HepG2 (cell line): ENCODE measurements at regions not wholly inside any gene's neighbourhood (a gene's known extent, or its start where the extent isn't known, plus 50 kb on each side); places are given as distances from the start of the nearest gene placed in this dataset.

Experiments used
- ATAC-seq: fragments of 200-7000 bp; cut with Tn5 transposase; 3 replicates; pipeline ENCODE4 v1.9.1; 2020; ENCODE audit warnings: mild to moderate bottlenecking, moderate library complexity
- BruUV-seq: library from RNA; stranded (reverse); fragments of 400-500 nt; replicated peaks from 2 replicates; lab custom pipeline; 2021; lab: Mats Ljungman, UMichigan
- CTCF ChIA-PET: fragments of 300-600 bp; formaldehyde crosslinking; extraction: SDS; loops from one replicate; lab custom pipeline; 2021; ENCODE audit warnings: low total read pairs, inconsistent platforms, low intra/inter-chr PET ratio; lab: Yijun Ruan, JAX
- POLR2A ChIA-PET: fragments of 350-600 bp; sonication (Branson Sonifier 250); formaldehyde crosslinking; loops from one replicate; lab custom pipeline; 2020; ENCODE audit warnings: antibody characterized with exemption, inconsistent platforms; lab: Yijun Ruan, JAX
- DNase-seq: peaks from one replicate; pipeline ENCODE4 v3.0.0-alpha.2; 2015; ENCODE audit warnings: low spot score
- FAIRE-seq: peaks from 3 replicates; lab custom pipeline; 2011; peaks lifted over from hg19 to GRCh38; lab: Jason Lieb, UNC
- H2AFZ ChIP-seq: one replicate; pipeline ENCODE4 v1.6.1; 2011; ENCODE audit warnings: low read length, inconsistent platforms
- H3K27ac ChIP-seq: fragments of 300-600 bp; 3 replicates; pipeline ENCODE4 v1.8.0; 2011; ENCODE audit warnings: mixed run types, mild to moderate bottlenecking, mixed read lengths, low read length, inconsistent platforms; ENCODE audit not compliant: insufficient read depth; ENCODE audit errors: extremely low read length
- H3K27me3 ChIP-seq, 2 experiments: fragments of 200-600 bp in 1 of 2; 2 replicates in 1 of 2; 3 replicates in 1 of 2; pipeline versions ENCODE4 v1.6.0 to v1.8.0; 2011; ENCODE audit warnings: low read length in 2 of 2, mild to moderate bottlenecking in 2 of 2, moderate library complexity in 2 of 2, inconsistent platforms in 1 of 2; ENCODE audit not compliant: insufficient read depth in 2 of 2, control insufficient read depth in 1 of 2
- H3K36me3 ChIP-seq, 2 experiments: fragments of 200-600 bp in 1 of 2; replicated peaks in 1 of 2; 2 replicates in 1 of 2; 3 replicates in 1 of 2; pipeline versions ENCODE4 v1.5.1 to v1.8.0; 2011; ENCODE audit warnings: low read length in 2 of 2, inconsistent platforms in 1 of 2; ENCODE audit not compliant: insufficient read depth in 2 of 2, control insufficient read depth in 1 of 2
- H3K4me1 ChIP-seq: 2 replicates; pipeline ENCODE4 v1.5.1; 2012; ENCODE audit warnings: low read length, inconsistent platforms; ENCODE audit not compliant: insufficient read depth
- H3K4me2 ChIP-seq: 2 replicates; pipeline ENCODE4 v1.6.0; 2011; ENCODE audit warnings: low read depth, low read length, inconsistent platforms
- H3K4me3 ChIP-seq, 3 experiments: fragments of 200-600 bp in 1 of 3; sonication (generic), shearing (Covaris generic) in 1 of 3; replicated peaks in 1 of 3; 2 replicates each; pipeline ENCODE4 v1.5.1; 2011 to 2016; ENCODE audit warnings: low read length in 3 of 3, inconsistent platforms in 2 of 3, low read depth in 2 of 3, mild to moderate bottlenecking in 2 of 3, control low read depth in 1 of 3, mixed read lengths in 1 of 3; ENCODE audit not compliant: insufficient read depth in 1 of 3
- H3K79me2 ChIP-seq: one replicate; pipeline ENCODE4 v1.6.1; 2011; ENCODE audit warnings: low read length, inconsistent platforms; ENCODE audit not compliant: insufficient read depth
- H3K9ac ChIP-seq: 2 replicates; pipeline ENCODE4 v1.6.0; 2011; ENCODE audit warnings: mild to moderate bottlenecking, low read depth, low read length, inconsistent platforms; ENCODE audit not compliant: insufficient read depth
- H3K9me3 ChIP-seq: 2 replicates; pipeline ENCODE4 v1.5.1; 2012; ENCODE audit warnings: mild to moderate bottlenecking, low read length
- H4K20me1 ChIP-seq: 2 replicates; pipeline ENCODE4 v1.6.0; 2011; ENCODE audit warnings: inconsistent platforms, mild to moderate bottlenecking, low read length, moderate library complexity; ENCODE audit not compliant: insufficient read depth
- ATF1 ChIP-seq: IDR thresholded peaks from 2 replicates; pipeline ENCODE4 v1.6.1; 2016; ENCODE audit warnings: mild to moderate bottlenecking, control low read depth
- CC2D1A ChIP-seq: sonication (generic); formaldehyde crosslinking; IDR thresholded peaks from 2 replicates; pipeline ENCODE4 v1.8.1; 2023; ENCODE audit warnings: mild to moderate bottlenecking, missing genetic modification reagents
- E2F2 ChIP-seq: sonication (generic); formaldehyde crosslinking; IDR thresholded peaks from 2 replicates; pipeline ENCODE4 v1.4.0; 2020; ENCODE audit warnings: missing genetic modification reagents, borderline replicate concordance
- EED ChIP-seq: sonication (generic); formaldehyde crosslinking; IDR thresholded peaks from 2 replicates; pipeline ENCODE4 v1.5.0; 2020; ENCODE audit warnings: mild to moderate bottlenecking, missing genetic modification reagents
- MED8 ChIP-seq: sonication (generic); formaldehyde crosslinking; IDR thresholded peaks from 2 replicates; pipeline ENCODE4 v1.8.1; 2023; ENCODE audit warnings: mild to moderate bottlenecking, missing genetic modification reagents; ENCODE audit not compliant: insufficient replicate concordance
- PCBP1 ChIP-seq: fragments of 200-400 bp; formaldehyde crosslinking; IDR thresholded peaks from 2 replicates; pipeline ENCODE4 v1.6.1; 2017; ENCODE audit warnings: mild to moderate bottlenecking, low read depth, low read length, borderline replicate concordance
- YY1 ChIP-seq: IDR thresholded peaks from 2 replicates; pipeline ENCODE4 v1.6.1; 2011; ENCODE audit warnings: low read length, low read depth, moderate library complexity, mild to moderate bottlenecking; ENCODE audit not compliant: insufficient read depth, insufficient replicate concordance
- ZNF773 ChIP-seq: sonication (generic); formaldehyde crosslinking; IDR thresholded peaks from 2 replicates; pipeline ENCODE4 v1.4.0; 2020; ENCODE audit warnings: missing genetic modification reagents, borderline replicate concordance
- WGBS: methylation state at CpG from one replicate; pipeline ENCODE4 v1.1.6; 2017; ENCODE audit warnings: low lambda C conversion rate; 5-methylcytosine and 5-hydroxymethylcytosine counted together
- in situ Hi-C: cut with HindIII; loops from 2 replicates; pipeline ENCODE4 v1.10.0; 2017; ENCODE audit warnings: low pct_unique_long_range_greater_than_20kb; ENCODE audit not compliant: extremely low pct_ligation_motif_present
- intact Hi-C: fragments of 100-400 bp; cut with micrococcal nuclease; formaldehyde crosslinking; loops from one replicate; pipeline ENCODE4 v1.10.0; 2022; ENCODE audit not compliant: unreplicated experiment
- TF ChIP-seq, protein P1 (sequence below): sonication (generic); formaldehyde crosslinking; IDR thresholded peaks from 2 replicates; pipeline ENCODE4 v1.5.0; 2020; ENCODE audit warnings: missing genetic modification reagents

DNA sequence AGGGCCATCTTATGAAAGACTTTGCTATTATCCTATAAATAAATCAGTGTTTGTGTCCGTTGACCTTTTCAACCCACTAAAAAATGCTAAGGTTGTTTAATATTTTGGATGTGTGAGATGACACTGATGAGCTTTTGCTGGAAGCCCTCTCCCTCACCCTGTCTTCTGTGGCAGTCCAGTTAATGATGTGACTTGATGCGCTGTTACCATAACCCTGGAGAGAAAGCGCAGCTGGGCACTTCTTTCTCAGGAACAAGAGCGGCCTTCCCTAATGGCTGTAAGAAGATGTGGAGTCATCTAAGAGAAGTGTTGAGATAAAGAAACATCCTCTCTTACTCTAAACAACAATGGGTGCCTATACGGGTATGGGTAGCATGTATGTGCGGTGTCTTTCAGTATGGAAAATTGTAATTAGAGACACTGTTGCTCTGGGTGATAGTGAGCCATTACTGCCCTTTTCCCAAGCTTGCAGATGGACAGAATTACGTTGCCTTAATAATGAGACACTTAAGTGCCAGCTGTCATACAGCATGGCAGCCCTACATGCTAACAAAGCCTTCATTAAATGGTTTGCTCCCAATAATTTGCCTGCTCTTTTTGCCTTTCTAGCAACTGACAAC lies 165.6 kb upstream of the NABP1 start (continued):
- TF ChIP-seq ZNF773: no peak
- TF ChIP-seq, all 625 proteins: peak for 0

GRCh38 chr2:191512874-191513273 lies 165.1 kb upstream of the NABP1 start:
- in situ Hi-C loops: loop anchor here (25.0 kb wide), 1 partner anchor 451 kb away; no protein-coding TSS in a partner anchor

More at GRCh38 chr2:191512874-191513273, 165.1 kb upstream of the NABP1 start:
- no peak overlapping the region for H3K4me3 ChIP-seq
- ATAC-seq (no peak), DNase-seq (no peak), FAIRE-seq (no peak)
- no peak overlapping the region for H2AFZ ChIP-seq
- no peaks in the 10 kb centered on the region for H3K9me3 ChIP-seq
- no peaks in the 10 kb centered on the region for H3K79me2 ChIP-seq
- no peak overlapping the region for H3K9ac ChIP-seq
- no peak for TF ChIP-seq YY1
- no peak for TF ChIP-seq ATF1
- no peak for TF ChIP-seq CC2D1A (CRISPR knock-in tag)
- no peak for TF ChIP-seq PCBP1
- TF ChIP-seq MED8 (CRISPR knock-in tag): no peak
- TF ChIP-seq EED (CRISPR knock-in tag): no peak
- TF ChIP-seq E2F2 (CRISPR knock-in tag): no peak
- TF ChIP-seq, protein P1, sequence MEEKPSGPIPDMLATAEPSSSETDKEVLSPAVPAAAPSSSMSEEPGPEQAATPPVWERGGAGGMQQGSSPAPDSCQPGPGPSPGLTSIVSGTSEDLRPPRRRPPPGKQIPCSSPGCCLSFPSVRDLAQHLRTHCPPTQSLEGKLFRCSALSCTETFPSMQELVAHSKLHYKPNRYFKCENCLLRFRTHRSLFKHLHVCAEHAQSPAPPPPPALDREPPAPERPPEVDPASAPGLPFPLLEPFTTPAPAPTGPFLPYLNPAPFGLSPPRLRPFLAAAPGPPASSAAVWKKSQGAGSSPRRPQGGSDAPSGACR (CRISPR knock-in tag): no peak
- no TSS peak for BruUV-seq
- no peak overlapping the region for H3K4me2 ChIP-seq
- no peaks in the 10 kb centered on the region for H3K36me3 ChIP-seq
- peaks cover 11% of the 10 kb centered on the region for H3K4me1 ChIP-seq
- intact Hi-C loops: no loop called here
- no peak overlapping the region for H3K27ac ChIP-seq
- WGBS: 20% methylated on average over 3 of the region's 3 CpGs
- POLR2A ChIA-PET: no interaction called here
- CTCF ChIA-PET: no interaction called here
- no peaks in the 10 kb centered on the region for H3K27me3 ChIP-seq
- no peaks in the 10 kb centered on the region for H4K20me1 ChIP-seq
